WTC11 (cell line): ENCODE measurements at regions not wholly inside any gene's neighbourhood (a gene's known extent, or its start where the extent isn't known, plus 50 kb on each side); places are given as distances from the start of the nearest gene placed in this dataset.

ENCODE experiments used
- AFF4 ChIP-seq: sonication (generic); formaldehyde crosslinking; IDR thresholded peaks from 2 replicates; pipeline ENCODE4 v1.8.1; 2023; ENCODE audit warnings: mild to moderate bottlenecking, missing genetic modification reagents, borderline replicate concordance
- CTCF ChIP-seq: fragments of 200-600 bp; IDR thresholded peaks from 2 replicates; pipeline ENCODE4 v1.8.0; 2022; ENCODE audit warnings: antibody characterized with exemption
- ESRRA ChIP-seq: sonication (generic); formaldehyde crosslinking; IDR thresholded peaks from 2 replicates; pipeline ENCODE4 v1.8.1; 2022; ENCODE audit warnings: mild to moderate bottlenecking, missing genetic modification reagents, borderline replicate concordance
- JAZF1 ChIP-seq: fragments of 250-450 bp; sonication (Bioruptor Pico); IDR thresholded peaks from 2 replicates; pipeline ENCODE4 v1.9.0; 2021; ENCODE audit warnings: moderate library complexity, mild to moderate bottlenecking, inconsistent platforms
- SMAD4 ChIP-seq: sonication (generic); formaldehyde crosslinking; IDR thresholded peaks from 2 replicates; pipeline ENCODE4 v1.8.0; 2022; ENCODE audit warnings: mild to moderate bottlenecking, missing genetic modification reagents
- ZNF121 ChIP-seq: sonication (generic); formaldehyde crosslinking; IDR thresholded peaks from 2 replicates; pipeline ENCODE4 v1.8.0; 2023; ENCODE audit warnings: missing genetic modification reagents
- ZNF263 ChIP-seq: sonication (generic); formaldehyde crosslinking; IDR thresholded peaks from 2 replicates; pipeline ENCODE4 v1.8.1; 2022; ENCODE audit warnings: low read depth, mild to moderate bottlenecking, moderate library complexity, missing genetic modification reagents
- ZNF416 ChIP-seq: fragments of 250-450 bp; sonication (Bioruptor Pico); IDR thresholded peaks from 2 replicates; pipeline ENCODE4 v1.9.0; 2021; ENCODE audit warnings: mild to moderate bottlenecking, inconsistent platforms

- TF ChIP-seq CTCF (no peak), SMAD4 (CRISPR knock-in tag) (no peak), ESRRA (CRISPR knock-in tag) (no peak), ZNF121 (CRISPR knock-in tag) (no peak), ZNF263 (CRISPR knock-in tag) (no peak), JAZF1 (no peak), ZNF416 (CRISPR knock-in tag) (no peak), AFF4 (CRISPR knock-in tag) (no peak)
Measured at GRCh38 chr2:136408795-136409194, 290.8 kb upstream of the CXCR4 start.
